K562 (cell line): ENCODE measurements at regions not wholly inside any gene's neighbourhood (a gene's known extent, or its start where the extent isn't known, plus 50 kb on each side); places are given as distances from the start of the nearest gene placed in this dataset.

ENCODE experiments used
- ARNT ChIP-seq, 2 experiments: fragments of 450-650 bp; IDR thresholded peaks; 2 replicates each; pipeline ENCODE4 v1.6.1; 2016; ENCODE audit warnings: mild to moderate bottlenecking in 1 of 2
- BACH1 ChIP-seq: fragments of 200-800 bp; sonication (Bioruptor generic); IDR thresholded peaks from 2 replicates; pipeline ENCODE4 v1.6.1; 2016; ENCODE audit warnings: missing genetic modification characterization, missing compliant biosample characterization
- EP400 ChIP-seq: fragments of 450-650 bp; IDR thresholded peaks from 2 replicates; pipeline ENCODE4 v1.6.1; 2017; ENCODE audit warnings: antibody characterized with exemption, mild to moderate bottlenecking, moderate library complexity
- FOXJ3 ChIP-seq: sonication (generic); formaldehyde crosslinking; IDR thresholded peaks from 2 replicates; pipeline ENCODE4 v1.4.0; 2020; ENCODE audit warnings: mild to moderate bottlenecking, missing genetic modification reagents
- GABPB2 ChIP-seq: fragments of 250-450 bp; sonication (Bioruptor Pico); conservative IDR thresholded peaks from 2 replicates; pipeline ENCODE4 v1.5.1; 2021; ENCODE audit warnings: mild to moderate bottlenecking
- MIER1 ChIP-seq: fragments of 450-650 bp; IDR thresholded peaks from 2 replicates; pipeline ENCODE4 v1.6.1; 2016; ENCODE audit warnings: antibody characterized with exemption, mild to moderate bottlenecking, low read depth
- POLR2AphosphoS2 ChIP-seq: IDR thresholded peaks from 2 replicates; pipeline ENCODE4 v1.6.1; 2012; ENCODE audit warnings: low read length, improper control_type of control experiment
- SRF ChIP-seq, 2 experiments: fragments of 250-450, 450-650 bp in 1 of 2; sonication (Bioruptor Pico) in 1 of 2; sonication (generic) in 1 of 2; formaldehyde crosslinking; IDR thresholded peaks; 2 replicates each; pipeline versions ENCODE4 v1.5.0 to v1.5.1; 2020 to 2022; ENCODE audit warnings: mild to moderate bottlenecking in 1 of 2, missing genetic modification reagents in 1 of 2
- TGIF2 ChIP-seq: sonication (generic); formaldehyde crosslinking; IDR thresholded peaks from 2 replicates; pipeline ENCODE4 v1.8.1; 2022; ENCODE audit warnings: mild to moderate bottlenecking, missing genetic modification reagents, moderate library complexity
- ZFP1 ChIP-seq: fragments of 450-650 bp; formaldehyde crosslinking; IDR thresholded peaks from 2 replicates; pipeline ENCODE4 v1.4.0; 2020; ENCODE audit warnings: mild to moderate bottlenecking, mixed read lengths
- ZNF644 ChIP-seq: fragments of 200-800 bp; sonication (Bioruptor generic); IDR thresholded peaks from 2 replicates; pipeline ENCODE4 v1.6.1; 2016; ENCODE audit warnings: low read depth, missing genetic modification characterization, missing compliant biosample characterization
- ZNF76 ChIP-seq: fragments of 250-450 bp; sonication (Bioruptor Pico); IDR thresholded peaks from 2 replicates; pipeline ENCODE4 v1.4.0; 2020; ENCODE audit warnings: mild to moderate bottlenecking, moderate library complexity, borderline replicate concordance
- ZNF766 ChIP-seq: fragments of 200-800 bp; sonication (Bioruptor generic); conservative IDR thresholded peaks from 2 replicates; pipeline ENCODE4 v1.6.1; 2016; ENCODE audit warnings: missing genetic modification characterization, missing compliant biosample characterization
- ZNF830 ChIP-seq: fragments of 250-450 bp; sonication (Bioruptor Pico); IDR thresholded peaks from 2 replicates; pipeline ENCODE4 v1.5.0; 2021; ENCODE audit warnings: mild to moderate bottlenecking
- TF ChIP-seq, protein P1 (sequence below): sonication (generic); formaldehyde crosslinking; IDR thresholded peaks from 2 replicates; pipeline ENCODE4 v1.8.0; 2023; ENCODE audit warnings: mild to moderate bottlenecking, missing genetic modification reagents
- TF ChIP-seq, protein P2 (sequence below), 2 experiments: fragments of 450-650 bp; IDR thresholded peaks; 2 replicates each; pipeline ENCODE4 v1.6.1; 2016; ENCODE audit warnings: mild to moderate bottlenecking in 2 of 2, borderline replicate concordance in 1 of 2, low read depth in 1 of 2, moderate library complexity in 1 of 2
- TF ChIP-seq, protein P3 (sequence below): fragments of 250-450 bp; sonication (Bioruptor Pico); IDR thresholded peaks from 2 replicates; pipeline ENCODE4 v1.8.0; 2021; ENCODE audit warnings: borderline replicate concordance, mild to moderate bottlenecking, moderate library complexity; ENCODE audit not compliant: poor library complexity, severe bottlenecking

DNA sequence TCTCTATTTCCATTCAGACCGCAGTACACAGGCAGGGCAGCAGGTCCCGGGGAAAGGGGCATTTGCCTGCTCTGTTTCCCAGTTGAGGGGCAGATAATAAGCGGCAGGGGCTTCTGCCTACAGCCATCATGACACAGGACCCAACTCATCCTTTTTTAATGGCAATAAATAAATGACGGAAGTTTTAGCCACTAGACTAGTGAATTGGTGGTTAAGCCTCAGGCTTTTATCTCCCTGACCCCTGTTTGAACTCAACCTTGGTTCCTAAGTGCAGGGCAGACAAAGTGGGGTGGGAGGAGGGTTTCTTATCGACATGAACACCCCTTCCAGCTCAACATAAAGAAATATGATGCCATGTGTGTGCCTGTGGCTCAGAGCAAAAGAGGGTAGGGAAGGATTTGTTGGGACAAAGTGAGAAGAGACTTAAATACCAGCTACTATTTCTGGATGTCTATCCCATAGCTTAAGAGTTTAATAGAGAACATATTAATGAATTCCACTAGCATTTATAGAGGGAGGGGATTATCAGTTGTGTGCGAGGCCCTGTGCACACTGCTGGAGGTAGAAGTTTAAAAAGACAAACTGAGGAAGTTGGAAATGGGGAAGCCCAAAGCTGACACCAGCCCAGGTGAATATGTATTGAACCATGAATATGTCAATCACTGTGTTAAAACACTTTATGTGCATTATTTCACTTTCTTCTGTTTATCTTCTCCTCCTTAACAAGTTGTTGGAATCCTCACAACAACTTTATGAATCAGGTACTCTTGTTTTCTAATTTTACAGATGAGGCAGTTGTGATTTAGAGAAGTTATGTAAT is 939.4 kb downstream of the MCTP2 start (continued):
- TF ChIP-seq TGIF2 = no peak
- TF ChIP-seq, protein P1, sequence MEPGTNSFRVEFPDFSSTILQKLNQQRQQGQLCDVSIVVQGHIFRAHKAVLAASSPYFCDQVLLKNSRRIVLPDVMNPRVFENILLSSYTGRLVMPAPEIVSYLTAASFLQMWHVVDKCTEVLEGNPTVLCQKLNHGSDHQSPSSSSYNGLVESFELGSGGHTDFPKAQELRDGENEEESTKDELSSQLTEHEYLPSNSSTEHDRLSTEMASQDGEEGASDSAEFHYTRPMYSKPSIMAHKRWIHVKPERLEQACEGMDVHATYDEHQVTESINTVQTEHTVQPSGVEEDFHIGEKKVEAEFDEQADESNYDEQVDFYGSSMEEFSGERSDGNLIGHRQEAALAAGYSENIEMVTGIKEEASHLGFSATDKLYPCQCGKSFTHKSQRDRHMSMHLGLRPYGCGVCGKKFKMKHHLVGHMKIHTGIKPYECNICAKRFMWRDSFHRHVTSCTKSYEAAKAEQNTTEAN = no peak
- TF ChIP-seq EP400 = 0 out of 2 replicates have a peak, but pooled peaks have one; percentile 42
- TF ChIP-seq, protein P2, sequence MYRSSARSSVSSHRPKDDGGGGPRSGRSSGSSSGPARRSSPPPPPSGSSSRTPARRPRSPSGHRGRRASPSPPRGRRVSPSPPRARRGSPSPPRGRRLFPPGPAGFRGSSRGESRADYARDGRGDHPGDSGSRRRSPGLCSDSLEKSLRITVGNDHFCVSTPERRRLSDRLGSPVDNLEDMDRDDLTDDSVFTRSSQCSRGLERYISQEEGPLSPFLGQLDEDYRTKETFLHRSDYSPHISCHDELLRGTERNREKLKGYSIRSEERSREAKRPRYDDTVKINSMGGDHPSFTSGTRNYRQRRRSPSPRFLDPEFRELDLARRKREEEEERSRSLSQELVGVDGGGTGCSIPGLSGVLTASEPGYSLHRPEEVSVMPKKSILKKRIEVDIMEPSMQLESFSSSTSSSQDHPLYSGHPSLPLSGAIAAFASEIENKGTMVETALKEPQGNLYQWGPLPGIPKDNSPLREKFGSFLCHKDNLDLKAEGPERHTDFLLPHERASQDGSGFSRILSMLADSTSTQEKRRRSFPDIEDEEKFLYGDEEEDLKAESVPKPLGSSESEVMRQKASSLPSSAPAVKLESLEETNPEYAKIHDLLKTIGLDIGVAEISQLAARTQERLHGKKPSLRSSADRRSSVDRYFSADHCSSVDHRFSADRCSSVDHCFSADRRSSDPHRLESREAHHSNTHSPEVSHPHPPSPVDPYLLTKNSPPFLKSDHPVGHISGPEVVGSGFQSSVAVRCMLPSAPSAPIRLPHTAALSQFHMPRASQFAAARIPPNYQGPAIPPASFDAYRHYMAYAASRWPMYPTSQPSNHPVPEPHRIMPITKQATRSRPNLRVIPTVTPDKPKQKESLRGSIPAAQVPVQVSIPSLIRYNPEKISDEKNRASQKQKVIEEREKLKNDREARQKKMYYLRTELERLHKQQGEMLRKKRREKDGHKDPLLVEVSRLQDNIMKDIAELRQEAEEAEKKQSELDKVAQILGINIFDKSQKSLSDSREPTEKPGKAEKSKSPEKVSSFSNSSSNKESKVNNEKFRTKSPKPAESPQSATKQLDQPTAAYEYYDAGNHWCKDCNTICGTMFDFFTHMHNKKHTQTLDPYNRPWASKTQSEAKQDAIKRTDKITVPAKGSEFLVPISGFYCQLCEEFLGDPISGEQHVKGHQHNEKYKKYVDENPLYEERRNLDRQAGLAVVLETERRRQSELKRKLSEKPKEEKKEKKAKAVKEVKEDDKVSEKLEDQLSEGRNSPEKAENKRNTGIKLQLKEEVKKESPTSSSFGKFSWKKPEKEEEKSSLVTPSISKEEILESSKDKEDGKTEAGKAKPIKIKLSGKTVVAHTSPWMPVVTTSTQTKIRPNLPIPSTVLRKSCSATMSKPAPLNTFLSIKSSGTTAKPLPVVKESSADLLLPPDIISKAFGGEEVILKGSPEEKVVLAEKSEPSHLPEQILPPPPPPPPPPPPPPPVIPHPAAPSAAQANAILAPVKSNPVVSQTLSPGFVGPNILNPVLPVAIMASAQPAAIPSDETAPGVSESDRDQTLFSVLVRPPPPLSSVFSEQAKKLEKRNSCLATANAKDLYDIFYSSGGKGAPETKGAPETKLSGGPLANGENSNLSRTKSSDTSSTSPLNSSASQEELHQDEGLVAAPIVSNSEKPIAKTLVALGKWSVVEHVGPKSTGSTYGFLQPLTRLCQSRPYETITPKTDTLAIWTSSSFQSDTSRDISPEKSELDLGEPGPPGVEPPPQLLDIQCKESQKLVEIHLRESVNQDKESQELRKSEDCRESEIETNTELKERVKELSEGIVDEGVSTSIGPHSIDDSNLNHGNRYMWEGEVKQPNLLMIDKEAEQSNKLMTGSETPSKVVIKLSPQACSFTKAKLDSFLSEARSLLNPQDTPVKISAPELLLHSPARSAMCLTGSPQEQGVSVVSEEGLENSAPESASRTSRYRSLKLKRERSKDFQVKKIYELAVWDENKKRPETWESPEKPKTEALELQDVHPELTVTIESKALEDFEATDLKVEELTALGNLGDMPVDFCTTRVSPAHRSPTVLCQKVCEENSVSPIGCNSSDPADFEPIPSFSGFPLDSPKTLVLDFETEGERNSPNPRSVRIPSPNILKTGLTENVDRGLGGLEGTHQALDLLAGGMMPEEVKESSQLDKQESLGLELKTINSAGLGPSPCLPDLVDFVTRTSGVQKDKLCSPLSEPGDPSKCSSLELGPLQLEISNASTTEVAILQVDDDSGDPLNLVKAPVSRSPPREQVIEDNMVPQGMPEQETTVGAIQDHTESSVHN (IDR thresholded peaks at IDR 0.05; ENCODE audit: borderline replicate concordance in 1 of 2, low read depth in 1 of 2) = no peak
- TF ChIP-seq ZFP1 = no peak
- TF ChIP-seq ZNF76 (CRISPR knock-in tag) = no peak
- TF ChIP-seq MIER1 = peak; percentile 13; the same call in 1 of the 2 replicates
- TF ChIP-seq ZNF830 = no peak
- TF ChIP-seq POLR2AphosphoS2 = no peak
- TF ChIP-seq, protein P3, sequence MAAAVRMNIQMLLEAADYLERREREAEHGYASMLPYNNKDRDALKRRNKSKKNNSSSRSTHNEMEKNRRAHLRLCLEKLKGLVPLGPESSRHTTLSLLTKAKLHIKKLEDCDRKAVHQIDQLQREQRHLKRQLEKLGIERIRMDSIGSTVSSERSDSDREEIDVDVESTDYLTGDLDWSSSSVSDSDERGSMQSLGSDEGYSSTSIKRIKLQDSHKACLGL (CRISPR knock-in tag) = no peak
- 0 out of 2 replicates have a peak, but pooled peaks have one; percentile 48 for TF ChIP-seq BACH1 (tag)
- peak; percentile 90 for TF ChIP-seq ZNF766 (CRISPR knock-in tag)
- no peak for TF ChIP-seq FOXJ3 (CRISPR knock-in tag)
- no peak for TF ChIP-seq GABPB2 (CRISPR knock-in tag)
- TF ChIP-seq ARNT (IDR thresholded peaks at IDR 0.05) = peak in 1 of 2 experiments; percentile 82; a peak in 1 of 4 replicates
- TF ChIP-seq ZNF644 (tag) = peak; percentile 72; the same call in 1 of the 2 replicates
- no peak for TF ChIP-seq SRF (CRISPR knock-in tag; IDR thresholded peaks at IDR 0.05)
